ENCODE measurements at regions not wholly inside any gene's neighbourhood (a gene's known extent, or its start where the extent isn't known, plus 50 kb on each side); places are given as distances from the start of the nearest gene placed in this dataset.

DNA sequence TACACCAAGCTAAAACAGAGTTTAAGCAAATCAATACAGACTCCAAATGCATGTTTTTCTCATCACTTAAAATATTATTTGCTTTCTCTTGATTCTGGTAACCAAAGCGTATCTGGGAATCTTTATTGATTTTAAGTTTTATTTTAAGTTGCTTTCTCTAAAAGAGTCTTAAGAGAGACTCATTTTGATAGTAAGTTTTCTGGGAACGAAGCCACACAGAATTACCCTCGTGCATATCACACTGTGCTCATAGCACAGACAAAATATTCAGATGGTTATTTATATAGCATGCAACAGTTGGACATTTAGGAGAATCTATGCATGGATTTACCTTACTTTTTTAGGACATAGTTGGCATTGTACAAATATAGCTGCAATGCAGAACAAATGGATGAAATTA, 597.5 kb upstream of the NRXN1 start:
- Histone ChIP-seq H3K4me1 (no peaks in the 10 kb centered on the region), H3K4me3 (no peak overlapping the region), H3K27me3 (no peaks in the 10 kb centered on the region), H3K27ac (no peak overlapping the region), H3K9me3 (no peaks in the 10 kb centered on the region), H3K36me3 (no peaks in the 10 kb centered on the region)
- TF ChIP-seq POLR2A (IDR thresholded peaks at IDR 0.05) (no peak), POLR2AphosphoS5 (IDR thresholded peaks at IDR 0.05) (no peak), EP300 (IDR thresholded peaks at IDR 0.05) (no peak)
- TF ChIP-seq, protein P1, sequence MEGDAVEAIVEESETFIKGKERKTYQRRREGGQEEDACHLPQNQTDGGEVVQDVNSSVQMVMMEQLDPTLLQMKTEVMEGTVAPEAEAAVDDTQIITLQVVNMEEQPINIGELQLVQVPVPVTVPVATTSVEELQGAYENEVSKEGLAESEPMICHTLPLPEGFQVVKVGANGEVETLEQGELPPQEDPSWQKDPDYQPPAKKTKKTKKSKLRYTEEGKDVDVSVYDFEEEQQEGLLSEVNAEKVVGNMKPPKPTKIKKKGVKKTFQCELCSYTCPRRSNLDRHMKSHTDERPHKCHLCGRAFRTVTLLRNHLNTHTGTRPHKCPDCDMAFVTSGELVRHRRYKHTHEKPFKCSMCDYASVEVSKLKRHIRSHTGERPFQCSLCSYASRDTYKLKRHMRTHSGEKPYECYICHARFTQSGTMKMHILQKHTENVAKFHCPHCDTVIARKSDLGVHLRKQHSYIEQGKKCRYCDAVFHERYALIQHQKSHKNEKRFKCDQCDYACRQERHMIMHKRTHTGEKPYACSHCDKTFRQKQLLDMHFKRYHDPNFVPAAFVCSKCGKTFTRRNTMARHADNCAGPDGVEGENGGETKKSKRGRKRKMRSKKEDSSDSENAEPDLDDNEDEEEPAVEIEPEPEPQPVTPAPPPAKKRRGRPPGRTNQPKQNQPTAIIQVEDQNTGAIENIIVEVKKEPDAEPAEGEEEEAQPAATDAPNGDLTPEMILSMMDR (IDR thresholded peaks at IDR 0.05), result no peak
- WGBS, result 61% methylated on average over 3 of the region's 3 CpGs
- DNase-seq (ENCODE audit: low spot score in 2 of 2), result no peak

DNA sequence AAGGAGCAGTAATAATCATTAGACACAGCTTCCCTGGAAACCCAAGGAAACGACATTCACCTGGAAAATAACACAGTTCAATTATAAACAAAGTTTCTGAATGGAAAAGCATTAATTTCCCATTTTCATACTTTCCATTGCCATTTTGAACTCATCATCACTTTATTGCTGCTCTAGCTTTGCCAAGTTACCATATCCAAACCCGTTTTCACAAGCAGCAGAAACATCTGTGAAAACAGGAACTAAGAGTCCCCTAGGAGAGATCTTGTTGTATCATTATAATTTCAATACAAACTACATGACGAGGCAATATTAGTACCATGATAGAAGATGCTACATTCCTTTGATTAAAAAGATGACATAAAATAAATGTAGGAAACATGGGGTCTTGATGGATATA, 597.0 kb upstream of the NRXN1 start:
- no peaks in the 10 kb centered on the region for H3K4me1 ChIP-seq
- H3K27ac ChIP-seq, result no peak overlapping the region
- no peak overlapping the region for H3K4me3 ChIP-seq
- TF ChIP-seq POLR2A (IDR thresholded peaks at IDR 0.05) (no peak), POLR2AphosphoS5 (IDR thresholded peaks at IDR 0.05) (no peak)
- 32% methylated on average over 3 of the region's 3 CpGs for WGBS
- no peaks in the 10 kb centered on the region for H3K27me3 ChIP-seq
- no peak for DNase-seq (ENCODE audit: low spot score in 2 of 2)
- no peaks in the 10 kb centered on the region for H3K9me3 ChIP-seq
- no peaks in the 10 kb centered on the region for H3K36me3 ChIP-seq

DNA sequence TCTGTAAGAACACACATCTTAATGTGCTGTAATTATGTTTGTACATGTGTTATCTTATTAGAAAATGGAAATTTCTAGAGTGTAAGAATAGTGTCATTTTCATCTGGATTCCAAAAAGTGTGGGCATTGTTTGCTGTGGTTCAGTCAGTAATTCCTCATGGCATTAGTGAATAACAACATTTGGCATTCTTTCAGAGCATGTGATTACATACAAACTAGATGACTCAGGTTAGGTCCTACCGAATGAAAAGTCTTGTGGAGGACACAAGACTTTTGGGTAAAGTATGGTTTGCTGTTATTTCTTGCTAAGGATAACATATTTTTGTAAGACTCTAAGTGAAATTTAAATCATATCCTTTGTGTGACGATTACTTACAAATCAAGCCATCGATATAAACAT, 593.1 kb upstream of the NRXN1 start:
- WGBS, result 65% methylated on average over 3 of the region's 3 CpGs

DNA sequence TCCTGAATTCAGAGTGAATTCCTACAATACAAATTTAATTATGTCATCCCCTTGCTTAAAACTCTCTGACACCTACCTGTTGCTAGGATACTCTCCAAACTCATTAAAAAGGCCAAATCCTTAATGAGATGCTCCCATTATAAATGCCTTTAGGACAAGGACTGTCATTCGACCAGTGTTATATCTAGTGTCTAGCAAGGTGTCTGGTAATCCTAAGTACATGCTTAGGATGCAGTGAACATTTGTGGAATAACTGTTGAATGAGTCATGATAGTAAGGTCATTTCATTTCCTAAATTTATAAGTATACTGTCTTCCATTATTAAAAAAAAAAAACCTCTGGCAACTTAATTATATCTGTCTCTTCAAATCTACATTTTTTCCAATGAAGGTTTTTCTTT, 588.9 kb upstream of the NRXN1 start:
- no peak overlapping the region for H3K27ac ChIP-seq
- H3K9me3 ChIP-seq, result peaks cover 3% of the 10 kb centered on the region
- WGBS, result 60% methylated on average over 1 of the region's 1 CpG
- H3K36me3 ChIP-seq, result no peaks in the 10 kb centered on the region
- H3K27me3 ChIP-seq, result no peaks in the 10 kb centered on the region
- no peak overlapping the region for H3K4me3 ChIP-seq
- no peak for TF ChIP-seq EP300 (IDR thresholded peaks at IDR 0.05)
- TF ChIP-seq, protein P1 (IDR thresholded peaks at IDR 0.05), result no peak
- no peak for TF ChIP-seq POLR2AphosphoS5 (IDR thresholded peaks at IDR 0.05)
- TF ChIP-seq POLR2A (IDR thresholded peaks at IDR 0.05), result no peak
- no peaks in the 10 kb centered on the region for H3K4me1 ChIP-seq
- DNase-seq (ENCODE audit: low spot score in 2 of 2), result no peak

More for the DNA sequence above, 593.1 kb upstream of the NRXN1 start:
- peaks cover 3% of the 10 kb centered on the region for H3K9me3 ChIP-seq
- no peaks in the 10 kb centered on the region for H3K36me3 ChIP-seq
- no peak overlapping the region for H3K4me3 ChIP-seq
- no peak for TF ChIP-seq EP300 (IDR thresholded peaks at IDR 0.05)
- no peak for TF ChIP-seq POLR2AphosphoS5 (IDR thresholded peaks at IDR 0.05)
- no peak for TF ChIP-seq POLR2A (IDR thresholded peaks at IDR 0.05)
- TF ChIP-seq, protein P1 (IDR thresholded peaks at IDR 0.05), result no peak
- no peaks in the 10 kb centered on the region for H3K4me1 ChIP-seq
- DNase-seq (ENCODE audit: low spot score in 2 of 2), result no peak
- no peak overlapping the region for H3K27ac ChIP-seq
- no peaks in the 10 kb centered on the region for H3K27me3 ChIP-seq

DNA sequence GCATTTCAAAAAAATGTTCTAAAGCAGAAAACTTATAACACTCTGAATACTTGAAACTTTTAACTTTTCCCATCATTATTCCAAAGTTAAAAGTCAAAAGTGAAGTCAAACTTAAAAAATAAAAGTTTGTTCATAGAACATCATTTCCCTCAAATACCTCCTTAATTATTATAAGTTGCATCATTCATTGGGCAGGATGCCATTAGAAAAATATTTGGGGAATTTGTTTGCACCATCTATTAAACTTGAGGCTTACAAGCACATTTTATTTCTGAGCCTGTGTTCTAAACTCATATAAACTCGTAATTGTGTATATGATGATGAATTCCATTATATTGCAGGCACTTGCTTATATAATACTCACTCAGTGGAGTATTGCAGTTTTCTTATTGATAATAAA, 588.0 kb upstream of the NRXN1 start:
- no peaks in the 10 kb centered on the region for H3K36me3 ChIP-seq
- no peak for DNase-seq (ENCODE audit: low spot score in 2 of 2)
- TF ChIP-seq POLR2AphosphoS5 (IDR thresholded peaks at IDR 0.05) (no peak), EP300 (IDR thresholded peaks at IDR 0.05) (no peak), POLR2A (IDR thresholded peaks at IDR 0.05) (no peak)
- TF ChIP-seq, protein P1 (IDR thresholded peaks at IDR 0.05), result no peak
- no peaks in the 10 kb centered on the region for H3K27me3 ChIP-seq
- H3K4me1 ChIP-seq, result no peaks in the 10 kb centered on the region
- no peak overlapping the region for H3K27ac ChIP-seq
- no peak overlapping the region for H3K4me3 ChIP-seq
- 60% methylated on average over 1 of the region's 1 CpG for WGBS
- peaks cover 6% of the 10 kb centered on the region for H3K9me3 ChIP-seq

DNA sequence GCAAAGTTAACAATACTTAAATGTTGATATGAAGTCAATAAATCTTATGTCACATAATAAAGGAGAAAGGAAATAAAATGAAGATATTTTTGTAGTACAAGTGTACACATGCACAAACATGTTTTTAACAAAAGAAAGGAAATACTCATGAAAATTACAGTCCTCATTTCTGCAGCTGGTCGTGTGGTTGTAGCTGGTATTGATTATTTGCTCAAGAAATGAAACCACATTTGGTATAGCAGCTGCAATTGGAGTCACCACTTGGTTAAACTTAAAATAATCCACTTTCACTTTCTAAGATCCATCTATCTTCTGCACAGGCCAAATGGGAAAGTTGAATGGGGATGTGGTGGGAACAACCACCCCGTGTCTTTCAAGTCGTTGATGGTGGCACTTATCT, 580.5 kb upstream of the NRXN1 start:
- Histone ChIP-seq H3K27ac (no peak overlapping the region), H3K36me3 (no peaks in the 10 kb centered on the region), H3K4me3 (no peak overlapping the region), H3K4me1 (no peaks in the 10 kb centered on the region), H3K9me3 (peaks cover 23% of the 10 kb centered on the region), H3K27me3 (no peaks in the 10 kb centered on the region)
- DNase-seq (ENCODE audit: low spot score in 2 of 2), result no peak
- 66% methylated on average over 3 of the region's 3 CpGs for WGBS
- TF ChIP-seq, protein P1 (IDR thresholded peaks at IDR 0.05), result no peak
- TF ChIP-seq POLR2AphosphoS5 (IDR thresholded peaks at IDR 0.05), result no peak
- TF ChIP-seq POLR2A (IDR thresholded peaks at IDR 0.05), result no peak

All from suprapubic skin (tissue), 4 donors.